K562 (cell line): ENCODE measurements at regions not wholly inside any gene's neighbourhood (a gene's known extent, or its start where the extent isn't known, plus 50 kb on each side); places are given as distances from the start of the nearest gene placed in this dataset.

Experiments
- ATAC-seq: fragments of 200-7000 bp; cut with Tn5 transposase; 3 replicates; pipeline ENCODE4 v1.9.1; 2020; ENCODE audit warnings: moderate library complexity
- BruUV-seq: library from RNA; stranded (reverse); fragments of 400-500 nt; replicated peaks from 2 replicates; lab custom pipeline; 2021; lab: Mats Ljungman, UMichigan
- CTCF ChIA-PET: fragments of 300-600 bp; formaldehyde crosslinking; extraction: SDS; loops from one replicate; lab custom pipeline; 2021; ENCODE audit warnings: low intra/inter-chr PET ratio; lab: Yijun Ruan, JAX
- POLR2A ChIA-PET: fragments of 300-600, 350-650 bp; sonication (Branson Sonifier 250); formaldehyde crosslinking; extraction: SDS; loops from one replicate; lab custom pipeline; 2021; ENCODE audit warnings: antibody characterized with exemption, inconsistent platforms; lab: Yijun Ruan, JAX
- DNase-seq, 4 experiments: peaks; one replicate each; pipeline versions ENCODE4 v3.0.0 to v3.0.0-alpha.2; 2011 to 2018; ENCODE audit warnings: low spot score in 3 of 4, mixed read lengths in 3 of 4; ENCODE audit errors: extremely low read depth in 1 of 4
- FAIRE-seq: peaks from 2 replicates; lab custom pipeline; 2011; peaks lifted over from hg19 to GRCh38; lab: Jason Lieb, UNC
- H2AFZ ChIP-seq: 2 replicates; pipeline ENCODE4 v1.6.0; 2011; ENCODE audit warnings: low read depth, low read length, control low read depth, inconsistent platforms
- H3K27ac ChIP-seq: fragments of 200-600 bp; 3 replicates; pipeline ENCODE4 v1.8.0; 2011; ENCODE audit warnings: low read depth, mild to moderate bottlenecking, control low read depth, inconsistent platforms, low read length, moderate library complexity, mixed read lengths; ENCODE audit errors: extremely low read depth
- H3K27me3 ChIP-seq, 2 experiments: fragments of 300-600 bp in 1 of 2; 2 replicates in 1 of 2; 3 replicates in 1 of 2; pipeline versions ENCODE4 v1.6.0 to v1.8.0; 2011; ENCODE audit warnings: inconsistent platforms in 2 of 2, low read length in 2 of 2, mild to moderate bottlenecking in 1 of 2, mixed read lengths in 1 of 2, moderate library complexity in 1 of 2; ENCODE audit not compliant: control insufficient read depth in 2 of 2, insufficient read depth in 2 of 2
- H3K36me3 ChIP-seq: fragments of 300-600 bp; 3 replicates; pipeline ENCODE4 v1.8.0; 2011; ENCODE audit warnings: mild to moderate bottlenecking, low read length, inconsistent platforms; ENCODE audit not compliant: control insufficient read depth, insufficient read depth
- H3K4me1 ChIP-seq, 2 experiments: fragments of 200-600 bp in 1 of 2; replicated peaks in 1 of 2; 2 replicates in 1 of 2; 3 replicates in 1 of 2; pipeline versions ENCODE4 v1.5.1 to v1.8.0; 2011; ENCODE audit warnings: inconsistent platforms in 2 of 2, low read length in 2 of 2, mild to moderate bottlenecking in 1 of 2, mixed read lengths in 1 of 2, moderate library complexity in 1 of 2; ENCODE audit not compliant: control insufficient read depth in 2 of 2, insufficient read depth in 2 of 2
- H3K4me2 ChIP-seq: 2 replicates; pipeline ENCODE4 v1.6.1; 2011; ENCODE audit warnings: low read length, control low read depth, inconsistent platforms, mixed read lengths; ENCODE audit not compliant: insufficient read depth
- H3K4me3 ChIP-seq: fragments of 200-600 bp; sonication (generic), shearing (Covaris generic); 2 replicates; pipeline ENCODE4 v1.5.1; 2016; ENCODE audit warnings: control low read depth, inconsistent platforms
- H3K79me2 ChIP-seq: fragments of 200-600 bp; 3 replicates; pipeline ENCODE4 v1.8.0; 2011; ENCODE audit warnings: low read length, inconsistent platforms; ENCODE audit not compliant: control insufficient read depth, insufficient read depth
- H3K9ac ChIP-seq, 2 experiments: 2 replicates each; pipeline versions ENCODE4 v1.6.0 to v1.6.1; 2011; ENCODE audit warnings: low read depth in 2 of 2, low read length in 2 of 2, control low read depth in 1 of 2, inconsistent platforms in 1 of 2, mild to moderate bottlenecking in 1 of 2, mixed read lengths in 1 of 2; ENCODE audit not compliant: insufficient read depth in 1 of 2
- H3K9me1 ChIP-seq: one replicate; pipeline ENCODE4 v1.6.0; 2011; ENCODE audit warnings: inconsistent platforms, mild to moderate bottlenecking, low read length, moderate library complexity; ENCODE audit not compliant: control insufficient read depth, insufficient read depth
- H3K9me3 ChIP-seq: replicated peaks from 2 replicates; pipeline ENCODE4 v1.5.1; 2011; ENCODE audit warnings: low read depth, low read length, inconsistent platforms; ENCODE audit not compliant: control insufficient read depth, insufficient read depth
- H4K20me1 ChIP-seq: replicated peaks from 2 replicates; pipeline ENCODE4 v1.6.1; 2011; ENCODE audit warnings: low read length, inconsistent platforms, mixed read lengths; ENCODE audit not compliant: control insufficient read depth, insufficient read depth
- ILK ChIP-seq: fragments of 450-650 bp; IDR thresholded peaks from 2 replicates; pipeline ENCODE4 v1.6.1; 2016; ENCODE audit warnings: missing genetic modification characterization, low read depth, mild to moderate bottlenecking, missing compliant biosample characterization, moderate library complexity, borderline replicate concordance
- NEUROD1 ChIP-seq: fragments of 150-350 bp; IDR thresholded peaks from 2 replicates; pipeline ENCODE4 v1.6.1; 2014; ENCODE audit warnings: borderline replicate concordance, low read length, low read depth; ENCODE audit not compliant: partially characterized antibody
- RFX1 ChIP-seq: fragments of 450-650 bp; IDR thresholded peaks from 2 replicates; pipeline ENCODE4 v1.6.1; 2016; ENCODE audit warnings: mild to moderate bottlenecking, moderate library complexity
- U2AF2 ChIP-seq: fragments of 200-400 bp; formaldehyde crosslinking; optimal IDR thresholded peaks from 2 replicates; pipeline ENCODE3; 2017; ENCODE audit warnings: low read depth, mild to moderate bottlenecking, low read length
- in situ Hi-C: fragments of 300-500 bp; cut with MboI; formaldehyde crosslinking; loops from 4 replicates; pipeline ENCODE4 v1.15.0; 2018; ENCODE audit warnings: inconsistent platforms, mixed read lengths
- intact Hi-C: fragments of 100-400 bp; cut with micrococcal nuclease; formaldehyde crosslinking; loops from 2 replicates; pipeline ENCODE4 v1.14.2; 2022
- TF ChIP-seq, protein P1 (sequence below), 2 experiments: fragments of 200-800 bp in 1 of 2; sonication (Bioruptor generic) in 1 of 2; sonication (generic) in 1 of 2; formaldehyde crosslinking in 1 of 2; IDR thresholded peaks in 1 of 2; conservative IDR thresholded peaks in 1 of 2; 2 replicates each; pipeline versions ENCODE4 v1.5.0 to v1.6.1; 2016 to 2020; ENCODE audit warnings: missing compliant biosample characterization in 1 of 2, missing genetic modification characterization in 1 of 2, missing genetic modification reagents in 1 of 2

DNA sequence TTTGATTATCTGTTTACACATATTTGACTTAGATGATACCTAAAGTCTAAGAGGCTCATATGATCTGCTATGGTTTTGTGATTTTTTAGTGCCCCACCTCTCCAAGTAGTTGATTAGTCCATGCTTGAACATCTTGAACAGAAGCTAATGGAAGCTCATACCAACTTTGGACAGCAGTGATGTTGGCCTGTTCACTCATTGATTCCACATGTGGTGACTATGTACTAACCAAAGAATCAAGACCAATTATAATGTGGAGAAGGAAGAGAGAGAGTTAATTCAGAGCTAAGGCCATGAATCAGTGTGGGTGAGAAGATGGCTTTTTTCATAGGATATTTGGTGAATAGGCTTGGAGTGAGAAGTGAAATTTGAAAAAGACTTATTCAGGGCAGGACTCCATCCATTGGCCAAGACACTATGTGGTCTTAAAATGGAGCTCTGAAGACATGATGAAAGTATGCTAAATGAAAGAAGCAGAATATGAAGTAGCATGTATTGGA is 178.3 kb upstream of the TWIST2 start:
- intact Hi-C loops (no loop called here), in situ Hi-C loops (no loop called here)
- Histone ChIP-seq H3K27me3 (no peaks in the 10 kb centered on the region), H4K20me1 (no peaks in the 10 kb centered on the region), H3K9ac (no peak overlapping the region), H3K9me1 (no peaks in the 10 kb centered on the region), H3K36me3 (no peaks in the 10 kb centered on the region), H2AFZ (no peak overlapping the region), H3K79me2 (no peaks in the 10 kb centered on the region), H3K27ac (no peak overlapping the region), H3K9me3 (no peaks in the 10 kb centered on the region), H3K4me1 (no peaks in the 10 kb centered on the region), H3K4me3 (no peak overlapping the region), H3K4me2 (no peak overlapping the region)
- FAIRE-seq (no peak), DNase-seq (no peak), ATAC-seq (no peak)
- ChIA-PET CTCF (no interaction called here), POLR2A (no interaction called here)
- BruUV-seq: no TSS peak
- TF ChIP-seq RFX1 (no peak), U2AF2 (no peak), ILK (no peak), NEUROD1 (no peak)
- TF ChIP-seq, protein P1, sequence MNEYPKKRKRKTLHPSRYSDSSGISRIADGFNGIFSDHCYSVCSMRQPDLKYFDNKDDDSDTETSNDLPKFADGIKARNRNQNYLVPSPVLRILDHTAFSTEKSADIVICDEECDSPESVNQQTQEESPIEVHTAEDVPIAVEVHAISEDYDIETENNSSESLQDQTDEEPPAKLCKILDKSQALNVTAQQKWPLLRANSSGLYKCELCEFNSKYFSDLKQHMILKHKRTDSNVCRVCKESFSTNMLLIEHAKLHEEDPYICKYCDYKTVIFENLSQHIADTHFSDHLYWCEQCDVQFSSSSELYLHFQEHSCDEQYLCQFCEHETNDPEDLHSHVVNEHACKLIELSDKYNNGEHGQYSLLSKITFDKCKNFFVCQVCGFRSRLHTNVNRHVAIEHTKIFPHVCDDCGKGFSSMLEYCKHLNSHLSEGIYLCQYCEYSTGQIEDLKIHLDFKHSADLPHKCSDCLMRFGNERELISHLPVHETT (CRISPR knock-in tag; conservative IDR thresholded peaks at IDR 0.05 in 1 of 2, IDR thresholded peaks at IDR 0.05 in 1 of 2): no peak
